ENCODE measurements at regions not wholly inside any gene's neighbourhood (a gene's known extent, or its start where the extent isn't known, plus 50 kb on each side); places are given as distances from the start of the nearest gene placed in this dataset.

DNA sequence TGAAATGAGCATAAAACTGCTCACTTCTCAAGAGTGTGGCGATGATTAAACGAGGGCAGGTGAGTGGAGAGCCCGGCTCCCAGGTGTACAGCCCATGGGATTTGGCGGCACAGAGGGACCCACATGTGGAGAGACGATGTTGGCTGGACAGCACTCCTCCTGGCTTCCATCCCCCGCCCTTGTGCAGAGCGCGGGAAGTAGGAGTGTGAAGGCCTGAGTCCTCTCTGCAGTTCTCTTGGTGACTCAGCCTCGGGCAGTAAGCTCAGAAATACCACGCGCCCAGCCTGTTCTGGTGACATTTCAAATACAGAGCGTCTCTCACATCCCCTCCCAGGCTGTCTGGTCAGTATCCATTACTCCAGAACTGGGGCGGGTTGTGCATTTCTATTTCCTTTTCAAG, 94.2 kb upstream of the SRSF6 start:
- TF ChIP-seq EZH2 (conservative IDR thresholded peaks at IDR 0.05; ENCODE audit: low read depth, low read length) (no peak), ETV5 (CRISPR knock-in tag; IDR thresholded peaks at IDR 0.05; ENCODE audit: borderline replicate concordance) (no peak), ZNF24 (IDR thresholded peaks at IDR 0.05) (no peak), NFRKB (IDR thresholded peaks at IDR 0.05) (no peak), POLR2AphosphoS5 (IDR thresholded peaks at IDR 0.05; ENCODE audit: low read depth, low read length) (no peak), ZNF841 (CRISPR knock-in tag; IDR thresholded peaks at IDR 0.05; ENCODE audit: borderline replicate concordance) (no peak), ZNF296 (CRISPR knock-in tag; conservative IDR thresholded peaks at IDR 0.05) (no peak), RFXAP (CRISPR knock-in tag; IDR thresholded peaks at IDR 0.05; ENCODE audit: borderline replicate concordance) (no peak), JUN (CRISPR knock-in tag; IDR thresholded peaks at IDR 0.05) (no peak)
- TF ChIP-seq, protein P1, sequence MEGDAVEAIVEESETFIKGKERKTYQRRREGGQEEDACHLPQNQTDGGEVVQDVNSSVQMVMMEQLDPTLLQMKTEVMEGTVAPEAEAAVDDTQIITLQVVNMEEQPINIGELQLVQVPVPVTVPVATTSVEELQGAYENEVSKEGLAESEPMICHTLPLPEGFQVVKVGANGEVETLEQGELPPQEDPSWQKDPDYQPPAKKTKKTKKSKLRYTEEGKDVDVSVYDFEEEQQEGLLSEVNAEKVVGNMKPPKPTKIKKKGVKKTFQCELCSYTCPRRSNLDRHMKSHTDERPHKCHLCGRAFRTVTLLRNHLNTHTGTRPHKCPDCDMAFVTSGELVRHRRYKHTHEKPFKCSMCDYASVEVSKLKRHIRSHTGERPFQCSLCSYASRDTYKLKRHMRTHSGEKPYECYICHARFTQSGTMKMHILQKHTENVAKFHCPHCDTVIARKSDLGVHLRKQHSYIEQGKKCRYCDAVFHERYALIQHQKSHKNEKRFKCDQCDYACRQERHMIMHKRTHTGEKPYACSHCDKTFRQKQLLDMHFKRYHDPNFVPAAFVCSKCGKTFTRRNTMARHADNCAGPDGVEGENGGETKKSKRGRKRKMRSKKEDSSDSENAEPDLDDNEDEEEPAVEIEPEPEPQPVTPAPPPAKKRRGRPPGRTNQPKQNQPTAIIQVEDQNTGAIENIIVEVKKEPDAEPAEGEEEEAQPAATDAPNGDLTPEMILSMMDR (CRISPR knock-in tag; IDR thresholded peaks at IDR 0.05) = no peak
- TF ChIP-seq, protein P2, sequence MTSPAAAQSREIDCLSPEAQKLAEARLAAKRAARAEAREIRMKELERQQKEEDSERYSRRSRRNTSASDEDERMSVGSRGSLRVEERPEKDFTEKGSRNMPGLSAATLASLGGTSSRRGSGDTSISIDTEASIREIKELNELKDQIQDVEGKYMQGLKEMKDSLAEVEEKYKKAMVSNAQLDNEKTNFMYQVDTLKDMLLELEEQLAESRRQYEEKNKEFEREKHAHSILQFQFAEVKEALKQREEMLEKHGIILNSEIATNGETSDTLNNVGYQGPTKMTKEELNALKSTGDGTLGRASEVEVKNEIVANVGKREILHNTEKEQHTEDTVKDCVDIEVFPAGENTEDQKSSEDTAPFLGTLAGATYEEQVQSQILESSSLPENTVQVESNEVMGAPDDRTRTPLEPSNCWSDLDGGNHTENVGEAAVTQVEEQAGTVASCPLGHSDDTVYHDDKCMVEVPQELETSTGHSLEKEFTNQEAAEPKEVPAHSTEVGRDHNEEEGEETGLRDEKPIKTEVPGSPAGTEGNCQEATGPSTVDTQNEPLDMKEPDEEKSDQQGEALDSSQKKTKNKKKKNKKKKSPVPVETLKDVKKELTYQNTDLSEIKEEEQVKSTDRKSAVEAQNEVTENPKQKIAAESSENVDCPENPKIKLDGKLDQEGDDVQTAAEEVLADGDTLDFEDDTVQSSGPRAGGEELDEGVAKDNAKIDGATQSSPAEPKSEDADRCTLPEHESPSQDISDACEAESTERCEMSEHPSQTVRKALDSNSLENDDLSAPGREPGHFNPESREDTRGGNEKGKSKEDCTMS (CRISPR knock-in tag; conservative IDR thresholded peaks at IDR 0.05) = no peak
- TF ChIP-seq, protein P3, sequence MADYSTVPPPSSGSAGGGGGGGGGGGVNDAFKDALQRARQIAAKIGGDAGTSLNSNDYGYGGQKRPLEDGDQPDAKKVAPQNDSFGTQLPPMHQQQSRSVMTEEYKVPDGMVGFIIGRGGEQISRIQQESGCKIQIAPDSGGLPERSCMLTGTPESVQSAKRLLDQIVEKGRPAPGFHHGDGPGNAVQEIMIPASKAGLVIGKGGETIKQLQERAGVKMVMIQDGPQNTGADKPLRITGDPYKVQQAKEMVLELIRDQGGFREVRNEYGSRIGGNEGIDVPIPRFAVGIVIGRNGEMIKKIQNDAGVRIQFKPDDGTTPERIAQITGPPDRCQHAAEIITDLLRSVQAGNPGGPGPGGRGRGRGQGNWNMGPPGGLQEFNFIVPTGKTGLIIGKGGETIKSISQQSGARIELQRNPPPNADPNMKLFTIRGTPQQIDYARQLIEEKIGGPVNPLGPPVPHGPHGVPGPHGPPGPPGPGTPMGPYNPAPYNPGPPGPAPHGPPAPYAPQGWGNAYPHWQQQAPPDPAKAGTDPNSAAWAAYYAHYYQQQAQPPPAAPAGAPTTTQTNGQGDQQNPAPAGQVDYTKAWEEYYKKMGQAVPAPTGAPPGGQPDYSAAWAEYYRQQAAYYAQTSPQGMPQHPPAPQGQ (CRISPR knock-in tag; IDR thresholded peaks at IDR 0.05; ENCODE audit: borderline replicate concordance) = no peak

All from HepG2 (cell line).